ENCODE measurements at regions not wholly inside any gene's neighbourhood (a gene's known extent, or its start where the extent isn't known, plus 50 kb on each side); places are given as distances from the start of the nearest gene placed in this dataset.

DNA sequence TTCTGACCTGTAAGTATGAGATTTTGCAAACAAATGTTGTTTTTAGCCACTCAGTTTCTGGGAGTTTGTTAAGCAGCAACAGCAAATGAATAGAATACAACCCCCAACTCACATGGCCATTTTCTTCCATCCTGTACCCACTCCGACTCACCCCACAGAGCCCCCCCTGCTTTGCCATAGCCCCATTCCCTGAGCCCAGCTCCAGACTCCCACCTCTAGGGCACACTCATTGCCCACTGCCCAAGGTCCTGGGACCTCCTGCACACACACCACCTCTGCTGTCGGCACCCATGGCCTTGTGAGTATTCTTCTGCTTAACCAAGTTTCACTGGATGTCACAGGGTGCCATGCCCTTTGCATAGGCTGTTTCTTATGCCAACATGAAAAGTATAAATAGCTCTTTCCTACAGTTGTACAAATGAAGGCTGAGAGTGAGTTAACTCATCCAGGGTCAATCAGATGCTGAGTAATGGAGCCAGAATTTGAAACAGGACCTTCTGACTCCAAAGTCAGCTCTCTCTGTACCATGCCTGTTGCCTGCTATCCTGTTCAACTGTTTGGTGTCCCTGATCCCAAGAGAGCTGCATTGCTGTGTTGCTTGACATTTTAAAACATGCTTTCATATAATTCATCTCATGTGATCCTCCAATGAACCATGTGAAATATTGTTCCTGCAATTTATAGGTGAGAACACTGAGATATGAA lies 367.8 kb upstream of the ZMIZ1 start:
- no peak overlapping the region for H3K4me3 ChIP-seq (ENCODE audit: low read depth, low read length)
- ChIA-PET POLR2A (no interaction called here), CTCF (no interaction called here)
- no peak for DNase-seq (ENCODE audit: low read depth, low spot score)
- H3K9me3 ChIP-seq (ENCODE audit: control insufficient read depth, insufficient read depth, low read length), result no peaks in the 10 kb centered on the region
- TF ChIP-seq, protein P1, sequence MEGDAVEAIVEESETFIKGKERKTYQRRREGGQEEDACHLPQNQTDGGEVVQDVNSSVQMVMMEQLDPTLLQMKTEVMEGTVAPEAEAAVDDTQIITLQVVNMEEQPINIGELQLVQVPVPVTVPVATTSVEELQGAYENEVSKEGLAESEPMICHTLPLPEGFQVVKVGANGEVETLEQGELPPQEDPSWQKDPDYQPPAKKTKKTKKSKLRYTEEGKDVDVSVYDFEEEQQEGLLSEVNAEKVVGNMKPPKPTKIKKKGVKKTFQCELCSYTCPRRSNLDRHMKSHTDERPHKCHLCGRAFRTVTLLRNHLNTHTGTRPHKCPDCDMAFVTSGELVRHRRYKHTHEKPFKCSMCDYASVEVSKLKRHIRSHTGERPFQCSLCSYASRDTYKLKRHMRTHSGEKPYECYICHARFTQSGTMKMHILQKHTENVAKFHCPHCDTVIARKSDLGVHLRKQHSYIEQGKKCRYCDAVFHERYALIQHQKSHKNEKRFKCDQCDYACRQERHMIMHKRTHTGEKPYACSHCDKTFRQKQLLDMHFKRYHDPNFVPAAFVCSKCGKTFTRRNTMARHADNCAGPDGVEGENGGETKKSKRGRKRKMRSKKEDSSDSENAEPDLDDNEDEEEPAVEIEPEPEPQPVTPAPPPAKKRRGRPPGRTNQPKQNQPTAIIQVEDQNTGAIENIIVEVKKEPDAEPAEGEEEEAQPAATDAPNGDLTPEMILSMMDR (IDR thresholded peaks at IDR 0.05; ENCODE audit: low read depth, low read length), result no peak
- no peak overlapping the region for H3K27ac ChIP-seq (ENCODE audit: low read depth, low read length)
- H3K27me3 ChIP-seq (ENCODE audit: control insufficient read depth, insufficient read depth, low read length), result peaks cover 5% of the 10 kb centered on the region

DNA sequence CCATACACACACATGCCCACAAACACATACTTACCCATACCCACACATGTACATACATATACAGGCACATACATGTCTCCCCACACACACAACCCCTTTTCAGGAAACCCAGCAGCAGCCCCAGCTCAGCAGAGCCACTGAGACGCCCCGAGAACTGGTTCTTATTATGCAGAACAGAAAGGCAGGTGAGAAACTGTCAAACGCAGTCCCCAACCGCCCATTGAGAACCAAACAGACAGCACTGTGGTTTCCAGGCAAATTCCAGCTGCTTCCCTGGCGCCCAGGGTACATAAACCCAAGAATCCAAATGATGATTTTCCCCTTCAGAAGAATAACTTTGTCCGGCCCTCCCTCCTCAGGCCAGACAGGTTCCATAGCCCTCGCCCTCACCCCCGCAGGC lies 366.6 kb upstream of the ZMIZ1 start:
- ChIA-PET POLR2A (no interaction called here), CTCF (no interaction called here)
- peaks cover 1% of the 10 kb centered on the region for H3K27me3 ChIP-seq (ENCODE audit: control insufficient read depth, insufficient read depth, low read length)
- H3K4me3 ChIP-seq (ENCODE audit: low read depth, low read length), result no peak overlapping the region
- DNase-seq (ENCODE audit: low read depth, low spot score), result no peak
- H3K27ac ChIP-seq (ENCODE audit: low read depth, low read length), result no peak overlapping the region
- TF ChIP-seq, protein P1 (IDR thresholded peaks at IDR 0.05; ENCODE audit: low read depth, low read length), result no peak
- no peaks in the 10 kb centered on the region for H3K9me3 ChIP-seq (ENCODE audit: control insufficient read depth, insufficient read depth, low read length)

DNA sequence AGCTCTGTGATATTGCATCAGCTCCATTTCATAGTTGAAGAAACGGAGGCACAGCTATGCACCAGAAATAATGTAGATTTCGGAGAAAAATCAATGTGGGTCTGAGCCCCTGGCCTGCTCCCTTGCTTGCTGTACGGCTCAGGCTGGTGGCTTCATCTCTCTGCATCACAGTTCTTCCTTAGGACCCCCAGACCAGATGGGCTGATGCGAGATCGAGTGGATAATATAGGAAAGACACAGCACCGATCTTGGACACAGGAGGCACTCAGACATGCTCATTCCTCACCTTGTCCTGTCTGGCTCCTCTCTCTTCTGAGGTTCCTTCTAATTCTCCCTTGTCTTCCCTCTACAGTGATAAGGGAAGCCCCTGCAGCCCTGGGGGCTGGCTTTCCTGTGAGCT lies 365.9 kb upstream of the ZMIZ1 start:
- Histone ChIP-seq H3K9me3 (ENCODE audit: control insufficient read depth, insufficient read depth, low read length) (no peaks in the 10 kb centered on the region), H3K4me3 (ENCODE audit: low read depth, low read length) (no peak overlapping the region), H3K27me3 (ENCODE audit: control insufficient read depth, insufficient read depth, low read length) (no peaks in the 10 kb centered on the region), H3K27ac (ENCODE audit: low read depth, low read length) (no peak overlapping the region)
- ChIA-PET CTCF (no interaction called here), POLR2A (no interaction called here)
- no peak for DNase-seq (ENCODE audit: low read depth, low spot score)
- TF ChIP-seq, protein P1 (IDR thresholded peaks at IDR 0.05; ENCODE audit: low read depth, low read length), result no peak

DNA sequence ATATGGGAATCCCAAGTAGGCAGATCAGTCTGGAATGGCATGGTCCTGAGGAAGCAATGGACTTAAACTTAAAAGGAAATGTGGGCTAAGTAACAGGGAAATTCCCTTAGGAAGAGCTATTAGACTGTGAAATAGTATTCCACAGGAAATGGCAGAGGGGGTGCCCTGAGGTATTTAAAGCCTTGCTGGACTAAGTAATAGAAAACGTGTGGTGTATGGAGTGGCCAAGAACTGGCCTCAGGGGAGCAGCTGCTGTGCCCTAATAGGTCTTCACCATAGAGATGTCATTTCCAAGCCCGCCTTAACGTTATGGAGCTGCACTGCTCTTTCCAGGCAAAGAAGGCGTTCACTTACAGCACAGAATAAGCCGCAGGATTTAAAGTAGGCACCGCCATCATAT lies 365.2 kb upstream of the ZMIZ1 start:
- no peak for DNase-seq (ENCODE audit: low read depth, low spot score)
- H3K4me3 ChIP-seq (ENCODE audit: low read depth, low read length), result no peak overlapping the region
- TF ChIP-seq, protein P1 (IDR thresholded peaks at IDR 0.05; ENCODE audit: low read depth, low read length), result no peak
- H3K9me3 ChIP-seq (ENCODE audit: control insufficient read depth, insufficient read depth, low read length), result no peaks in the 10 kb centered on the region
- ChIA-PET POLR2A (no interaction called here), CTCF (no interaction called here)
- H3K27me3 ChIP-seq (ENCODE audit: control insufficient read depth, insufficient read depth, low read length), result no peaks in the 10 kb centered on the region
- no peak overlapping the region for H3K27ac ChIP-seq (ENCODE audit: low read depth, low read length)

DNA sequence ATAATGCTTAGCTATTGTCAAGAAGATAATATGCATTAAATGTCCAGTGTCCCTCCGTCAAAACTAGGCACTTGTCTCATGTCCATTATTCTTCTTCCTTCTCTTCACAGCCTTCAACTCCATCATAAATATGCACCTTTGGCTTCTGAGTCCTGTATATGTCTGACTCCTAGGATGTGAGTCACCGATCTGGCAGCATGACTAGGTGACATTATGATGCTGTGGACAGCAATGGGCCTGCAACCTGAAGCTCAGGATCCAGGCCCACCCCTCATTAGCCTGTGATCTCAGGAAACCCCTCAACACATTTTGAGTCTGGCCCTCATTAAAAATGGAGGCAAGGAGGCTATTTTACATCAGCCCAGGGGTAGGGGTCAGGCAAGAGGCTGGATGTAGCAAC lies 362.5 kb upstream of the ZMIZ1 start:
- Histone ChIP-seq H3K9me3 (ENCODE audit: control insufficient read depth, insufficient read depth, low read length) (no peaks in the 10 kb centered on the region), H3K27ac (ENCODE audit: low read depth, low read length) (peak overlapping the region; percentile 21), H3K27me3 (ENCODE audit: control insufficient read depth, insufficient read depth, low read length) (peaks cover 10% of the 10 kb centered on the region), H3K4me3 (ENCODE audit: low read depth, low read length) (no peak overlapping the region)
- CTCF ChIA-PET, result interaction anchor here (0.6 to 0.7 kb wide), 2 partner anchors 14 to 256 kb away, joined by 3 to 7 read pairs; no protein-coding TSS in a partner anchor
- TF ChIP-seq, protein P1 (IDR thresholded peaks at IDR 0.05; ENCODE audit: low read depth, low read length), result no peak
- POLR2A ChIA-PET, result interaction anchor here (0.6 kb wide), 1 partner anchor 12 kb away, joined by 3 read pairs; no protein-coding TSS in a partner anchor
- no peak for DNase-seq (ENCODE audit: low read depth, low spot score)
